Osteocyte (in vitro differentiated cells): ENCODE measurements at regions not wholly inside any gene's neighbourhood (a gene's known extent, or its start where the extent isn't known, plus 50 kb on each side); places are given as distances from the start of the nearest gene placed in this dataset.

Experiments used
- DNase-seq: peaks from one replicate; pipeline ENCODE4 v3.0.0; 2021; ENCODE audit warnings: mixed read lengths; ENCODE audit not compliant: unreplicated experiment; ENCODE audit errors: extremely low spot score
- H3K27ac Mint-ChIP-seq: one replicate; pipeline ENCODE4 v1.8.0; 2021; ENCODE audit warnings: mild to moderate bottlenecking, mixed read lengths; ENCODE audit not compliant: unreplicated experiment
- H3K27me3 Mint-ChIP-seq: one replicate; pipeline ENCODE4 v1.8.0; 2021; ENCODE audit warnings: mixed read lengths; ENCODE audit not compliant: unreplicated experiment
- H3K36me3 Mint-ChIP-seq: one replicate; pipeline ENCODE4 v1.8.0; 2021; ENCODE audit warnings: mixed read lengths; ENCODE audit not compliant: unreplicated experiment
- H3K4me1 Mint-ChIP-seq: one replicate; pipeline ENCODE4 v1.8.0; 2021; ENCODE audit warnings: mixed read lengths; ENCODE audit not compliant: unreplicated experiment
- H3K4me3 Mint-ChIP-seq: one replicate; pipeline ENCODE4 v1.8.0; 2021; ENCODE audit warnings: mild to moderate bottlenecking, moderate library complexity, mixed read lengths; ENCODE audit not compliant: unreplicated experiment
- H3K9me3 Mint-ChIP-seq: one replicate; pipeline ENCODE4 v1.8.0; 2021; ENCODE audit warnings: mixed read lengths; ENCODE audit not compliant: unreplicated experiment
- TF ChIP-seq, protein P1 (sequence below): fragments of 200-600 bp; sonication (generic); IDR thresholded peaks from 2 replicates; pipeline ENCODE4 v1.5.0; 2021; ENCODE audit warnings: antibody characterized with exemption, mild to moderate bottlenecking, moderate library complexity

DNA sequence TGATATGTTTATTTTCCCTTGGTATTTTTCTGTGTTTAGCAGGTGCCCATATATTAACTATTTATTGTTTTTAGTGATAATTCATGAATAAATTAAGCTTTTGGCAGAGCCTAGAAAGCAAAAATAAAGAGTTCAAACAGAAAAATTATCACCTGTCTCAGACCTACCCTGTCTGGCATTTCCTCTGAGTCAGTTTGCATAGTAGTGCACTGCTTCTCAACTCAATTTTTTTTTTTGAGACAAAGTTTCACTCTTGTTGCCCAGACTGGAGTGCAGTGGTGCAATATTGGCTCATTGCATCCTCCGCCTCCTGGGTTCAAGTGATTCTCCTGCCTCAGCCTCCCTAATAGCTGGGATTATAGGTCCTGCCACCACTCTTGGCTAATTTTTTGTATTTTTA, 793.9 kb downstream of the SUCLG1 start:
- TF ChIP-seq, protein P1, sequence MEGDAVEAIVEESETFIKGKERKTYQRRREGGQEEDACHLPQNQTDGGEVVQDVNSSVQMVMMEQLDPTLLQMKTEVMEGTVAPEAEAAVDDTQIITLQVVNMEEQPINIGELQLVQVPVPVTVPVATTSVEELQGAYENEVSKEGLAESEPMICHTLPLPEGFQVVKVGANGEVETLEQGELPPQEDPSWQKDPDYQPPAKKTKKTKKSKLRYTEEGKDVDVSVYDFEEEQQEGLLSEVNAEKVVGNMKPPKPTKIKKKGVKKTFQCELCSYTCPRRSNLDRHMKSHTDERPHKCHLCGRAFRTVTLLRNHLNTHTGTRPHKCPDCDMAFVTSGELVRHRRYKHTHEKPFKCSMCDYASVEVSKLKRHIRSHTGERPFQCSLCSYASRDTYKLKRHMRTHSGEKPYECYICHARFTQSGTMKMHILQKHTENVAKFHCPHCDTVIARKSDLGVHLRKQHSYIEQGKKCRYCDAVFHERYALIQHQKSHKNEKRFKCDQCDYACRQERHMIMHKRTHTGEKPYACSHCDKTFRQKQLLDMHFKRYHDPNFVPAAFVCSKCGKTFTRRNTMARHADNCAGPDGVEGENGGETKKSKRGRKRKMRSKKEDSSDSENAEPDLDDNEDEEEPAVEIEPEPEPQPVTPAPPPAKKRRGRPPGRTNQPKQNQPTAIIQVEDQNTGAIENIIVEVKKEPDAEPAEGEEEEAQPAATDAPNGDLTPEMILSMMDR, result no peak
- no peaks in the 10 kb centered on the region for H3K36me3 Mint-ChIP-seq
- no peaks in the 10 kb centered on the region for H3K9me3 Mint-ChIP-seq
- H3K4me3 Mint-ChIP-seq, result no peak overlapping the region
- no peak for DNase-seq
- H3K27ac Mint-ChIP-seq, result no peak overlapping the region
- H3K4me1 Mint-ChIP-seq, result no peaks in the 10 kb centered on the region
- no peaks in the 10 kb centered on the region for H3K27me3 Mint-ChIP-seq

DNA sequence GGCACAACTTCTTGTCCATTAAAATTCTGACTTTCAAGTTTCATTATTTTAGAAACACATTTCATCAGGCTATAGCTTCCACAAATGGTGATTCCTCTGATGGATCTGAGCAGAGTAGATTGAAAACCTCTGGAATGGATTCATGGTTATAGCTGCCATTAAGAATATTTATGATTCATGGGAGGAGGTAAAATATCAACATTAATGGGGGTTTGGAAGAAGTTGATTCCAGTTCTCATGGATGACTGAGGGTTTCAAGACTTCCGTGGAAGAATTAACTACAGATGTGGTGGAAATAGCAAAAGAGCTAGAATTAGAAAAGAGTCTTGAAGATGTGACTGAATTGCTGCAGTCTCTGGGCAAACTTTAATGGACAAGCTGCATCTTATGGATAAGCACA, 797.4 kb downstream of the SUCLG1 start:
- DNase-seq, result no peak
- Mint-ChIP-seq H3K4me3 (no peak overlapping the region), H3K4me1 (no peaks in the 10 kb centered on the region)

GRCh38 chr2:83654091-83654611, 804.9 kb downstream of the SUCLG1 start:
- H3K4me1 Mint-ChIP-seq, result no peaks in the 10 kb centered on the region
- TF ChIP-seq, protein P1, result no peak
- no peaks in the 10 kb centered on the region for H3K27me3 Mint-ChIP-seq
- H3K27ac Mint-ChIP-seq, result no peak overlapping the region
- DNase-seq, result no peak
- H3K36me3 Mint-ChIP-seq, result no peaks in the 10 kb centered on the region
- H3K4me3 Mint-ChIP-seq, result no peak overlapping the region
- H3K9me3 Mint-ChIP-seq, result no peaks in the 10 kb centered on the region

More for the DNA sequence above, 797.4 kb downstream of the SUCLG1 start:
- Mint-ChIP-seq H3K9me3 (no peaks in the 10 kb centered on the region), H3K36me3 (no peaks in the 10 kb centered on the region), H3K27ac (no peak overlapping the region), H3K27me3 (no peaks in the 10 kb centered on the region)
- TF ChIP-seq, protein P1, result no peak

DNA sequence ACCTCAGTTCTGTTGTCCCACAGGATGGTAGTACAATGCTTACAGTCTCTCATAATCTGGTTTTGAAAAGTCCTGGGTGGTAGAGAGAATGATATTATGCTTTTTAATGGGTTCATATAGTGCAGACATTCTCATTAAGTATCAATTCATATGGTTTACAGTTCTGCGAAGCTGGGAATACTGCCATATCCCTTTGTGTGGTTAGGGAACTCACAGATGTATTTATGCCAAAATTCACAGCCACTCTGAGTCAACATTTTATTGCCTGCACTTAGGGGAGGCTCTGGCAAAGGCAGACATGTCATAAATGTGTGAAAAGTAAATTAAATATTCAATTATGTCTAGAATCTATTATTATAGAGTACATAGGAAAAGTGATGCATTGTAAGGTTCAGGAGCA, 808.2 kb downstream of the SUCLG1 start:
- no peak for DNase-seq
- H3K36me3 Mint-ChIP-seq, result no peaks in the 10 kb centered on the region
- H3K27me3 Mint-ChIP-seq, result no peaks in the 10 kb centered on the region
- no peak overlapping the region for H3K27ac Mint-ChIP-seq
- no peaks in the 10 kb centered on the region for H3K9me3 Mint-ChIP-seq
- H3K4me1 Mint-ChIP-seq, result no peaks in the 10 kb centered on the region
- TF ChIP-seq, protein P1, result no peak
- H3K4me3 Mint-ChIP-seq, result no peak overlapping the region

DNA sequence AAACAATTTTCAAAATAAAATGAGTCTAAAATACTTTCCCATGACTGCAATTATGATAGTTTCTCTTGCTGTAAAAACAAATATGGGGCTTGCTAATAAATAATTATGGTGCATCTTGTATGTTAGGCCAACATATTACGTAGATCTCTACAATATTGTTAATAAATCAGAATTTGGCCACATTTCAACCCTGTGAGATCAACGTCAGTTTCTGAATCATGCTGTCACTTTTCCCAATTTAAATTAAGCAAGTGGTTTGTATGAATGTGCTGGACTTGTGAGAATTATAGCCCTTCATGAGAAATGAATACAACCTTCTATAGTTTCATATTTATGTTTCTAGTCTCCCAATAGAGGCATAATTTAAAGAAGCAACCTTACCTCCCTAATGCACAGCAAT, 808.9 kb downstream of the SUCLG1 start:
- Mint-ChIP-seq H3K4me1 (no peaks in the 10 kb centered on the region), H3K4me3 (no peak overlapping the region), H3K9me3 (no peaks in the 10 kb centered on the region), H3K27ac (no peak overlapping the region), H3K27me3 (no peaks in the 10 kb centered on the region), H3K36me3 (no peaks in the 10 kb centered on the region)
- no peak for DNase-seq
- TF ChIP-seq, protein P1, result no peak
